GM19395 (cell line): ENCODE measurements at regions not wholly inside any gene's neighbourhood (a gene's known extent, or its start where the extent isn't known, plus 50 kb on each side); places are given as distances from the start of the nearest gene placed in this dataset.
A peak's percentile ranks its signal among the peaks of the same experiment; 100 is the strongest.

ENCODE experiments used
- ATAC-seq: cut with Tn5 transposase; IDR thresholded peaks from one replicate; pipeline ENCODE4 v1.9.1; 2021; ENCODE audit warnings: mild to moderate bottlenecking, moderate library complexity; ENCODE audit not compliant: unreplicated experiment

GRCh38 chr1:47696737-47697441 lies 259.0 kb downstream of the FOXD2 start:
- ATAC-seq: no peak

GRCh38 chr1:47697616-47698335 lies 259.9 kb downstream of the FOXD2 start:
- ATAC-seq: no peak

- no peak for ATAC-seq
These were observed 261.8 kb downstream of the FOXD2 start for GRCh38 chr1:47699492-47700235.

- ATAC-seq: no peak
These were observed 263.4 kb downstream of the FOXD2 start for GRCh38 chr1:47701283-47701682.

DNA sequence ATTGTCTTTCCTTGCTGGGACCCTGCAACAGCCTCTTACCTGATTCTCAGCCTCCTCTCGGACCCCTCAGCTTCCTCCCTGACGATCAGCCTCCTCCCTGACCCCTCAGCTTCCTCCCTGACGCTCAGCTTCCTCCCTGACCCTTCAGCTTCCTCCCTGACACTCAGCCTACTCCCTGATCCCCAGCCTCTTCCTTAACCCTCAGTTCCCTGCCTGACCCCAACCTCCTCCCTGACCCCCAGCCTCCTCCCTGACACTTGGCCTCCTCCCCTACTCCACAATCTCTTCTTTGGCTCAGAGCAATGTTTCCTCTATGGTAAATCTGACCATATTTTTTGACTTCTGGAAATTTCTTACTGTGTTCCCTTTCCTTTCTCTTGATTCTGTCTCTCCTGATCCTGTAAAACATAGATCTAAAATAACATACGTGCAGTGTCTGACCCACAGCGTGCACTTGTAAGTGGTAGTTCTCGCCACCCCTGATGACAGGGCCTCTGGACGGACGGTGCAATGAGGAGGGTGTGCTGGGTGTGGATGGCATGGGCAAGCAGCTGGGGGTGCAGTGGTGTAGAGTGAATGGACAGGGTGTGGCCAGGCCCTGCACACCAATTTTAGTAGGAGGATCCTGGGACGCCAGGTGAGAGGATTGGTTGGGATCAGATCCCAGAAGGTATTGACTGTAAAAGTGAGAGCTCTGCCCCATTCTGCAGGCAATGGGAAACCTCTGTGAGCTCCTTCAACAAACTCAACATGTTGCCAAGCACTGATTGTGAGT lies 264.1 kb downstream of the FOXD2 start:
- no peak for ATAC-seq

- no peak for ATAC-seq
These were observed 265.4 kb downstream of the FOXD2 start for GRCh38 chr1:47703156-47703825.

- no peak for ATAC-seq
These were observed 266.2 kb downstream of the FOXD2 start for GRCh38 chr1:47703981-47704596.

- no peak for ATAC-seq
These were observed 267.8 kb downstream of the FOXD2 start for GRCh38 chr1:47705517-47706130.

DNA sequence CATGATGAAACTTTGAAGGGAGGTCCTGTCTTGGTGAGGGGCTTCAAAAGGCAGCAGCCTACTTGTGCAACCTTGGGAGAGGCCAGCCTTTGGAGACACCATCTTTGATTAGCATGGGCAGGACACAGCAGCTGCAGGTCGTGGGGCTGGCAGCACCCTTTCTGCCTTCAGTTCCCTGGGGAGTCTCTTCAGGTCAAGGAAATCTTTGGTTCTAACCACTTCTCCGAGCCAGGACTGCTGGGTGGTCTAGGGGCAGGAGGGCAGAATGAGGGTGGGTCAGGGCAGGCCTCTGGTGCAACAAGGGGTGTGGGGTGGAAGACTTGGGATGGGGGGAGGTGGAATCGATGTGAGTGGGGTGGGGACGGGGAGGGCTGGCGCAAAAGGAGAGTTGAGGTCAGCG lies 269.7 kb downstream of the FOXD2 start:
- ATAC-seq: no peak

DNA sequence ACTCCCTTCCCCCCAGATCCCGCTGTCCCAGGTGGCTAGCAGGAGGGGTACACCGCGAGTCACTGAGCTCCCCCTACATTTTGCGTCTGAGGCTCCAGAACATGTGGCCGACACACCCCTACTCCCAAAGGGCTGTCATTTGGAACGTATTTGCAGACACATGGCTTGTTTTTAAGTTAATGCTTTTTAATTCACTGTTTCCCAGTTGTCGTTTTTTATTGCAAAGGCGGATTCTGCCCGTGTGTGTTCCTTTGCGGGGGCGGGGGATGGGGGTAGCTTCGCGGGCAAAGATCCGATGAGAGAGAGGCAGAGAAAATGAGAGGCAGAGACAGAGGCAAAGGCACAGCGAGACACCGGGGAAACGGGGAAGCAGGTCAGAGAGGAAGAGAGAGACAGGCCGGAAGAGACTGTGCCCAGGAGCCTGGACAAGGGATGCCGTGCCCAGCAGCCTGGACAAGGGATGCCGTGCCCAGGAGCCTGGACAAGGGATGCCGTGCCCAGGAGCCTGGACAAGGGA lies 270.2 kb downstream of the FOXD2 start:
- ATAC-seq: no peak

DNA sequence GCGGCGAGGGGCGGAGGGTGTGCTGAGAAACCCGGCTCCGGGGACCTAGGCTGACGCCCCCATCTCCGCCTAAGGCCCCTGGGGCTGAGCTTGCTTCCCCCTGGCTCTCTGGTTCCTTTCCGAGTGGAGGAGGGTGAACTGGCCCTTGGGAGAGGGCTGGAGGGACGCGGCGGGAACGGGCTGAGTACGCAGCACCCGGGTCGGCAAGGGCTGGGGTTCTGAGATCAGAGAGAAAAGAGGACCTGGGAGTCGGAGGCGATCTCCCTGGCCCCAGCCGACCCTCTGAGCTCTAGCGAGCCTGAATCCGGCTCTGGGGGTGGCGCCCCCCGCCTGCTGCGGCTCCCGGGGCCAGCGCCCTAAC lies 270.8 kb downstream of the FOXD2 start:
- ATAC-seq: no peak

DNA sequence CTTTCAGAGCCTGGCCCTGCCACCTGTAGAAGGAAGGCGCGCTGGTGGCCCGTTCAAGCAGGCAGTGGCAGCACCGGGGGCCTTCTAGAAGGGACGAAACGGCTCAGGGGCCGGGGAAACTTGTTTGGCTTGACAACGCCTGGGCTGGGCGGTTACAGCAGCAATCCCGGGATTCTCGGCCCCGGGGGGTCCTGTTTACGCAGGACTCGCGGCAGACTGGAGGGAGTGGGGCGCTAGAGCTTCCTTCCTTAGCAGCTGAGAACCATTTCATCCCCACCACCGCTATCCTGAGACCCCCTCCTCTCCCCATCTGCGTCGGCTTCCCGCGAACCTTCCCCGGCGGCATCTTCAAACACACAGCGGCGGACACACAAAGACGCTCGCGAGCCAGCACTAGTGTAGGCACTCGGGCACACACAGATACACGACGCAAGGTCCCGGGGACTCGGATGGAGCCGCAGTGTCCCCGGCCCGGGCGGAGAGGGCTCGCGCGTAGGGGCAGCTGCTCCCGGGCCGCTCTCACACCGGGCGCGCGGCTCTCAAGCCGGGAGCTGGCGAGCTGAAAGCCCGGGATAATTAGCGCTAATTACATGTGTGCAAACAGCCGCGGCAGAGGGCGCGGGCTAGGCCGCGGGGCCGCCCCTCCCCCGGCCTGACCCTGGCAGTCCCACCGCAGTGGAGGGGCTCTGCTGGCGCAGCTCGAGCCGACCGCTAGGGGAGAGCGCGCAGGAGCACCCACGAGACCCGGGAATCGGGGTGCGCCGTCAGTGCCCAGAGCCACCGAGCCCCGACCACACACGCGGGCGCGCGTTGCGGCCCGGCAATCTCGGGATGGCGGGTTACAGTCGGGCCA lies 271.4 kb downstream of the FOXD2 start:
- ATAC-seq: no peak

DNA sequence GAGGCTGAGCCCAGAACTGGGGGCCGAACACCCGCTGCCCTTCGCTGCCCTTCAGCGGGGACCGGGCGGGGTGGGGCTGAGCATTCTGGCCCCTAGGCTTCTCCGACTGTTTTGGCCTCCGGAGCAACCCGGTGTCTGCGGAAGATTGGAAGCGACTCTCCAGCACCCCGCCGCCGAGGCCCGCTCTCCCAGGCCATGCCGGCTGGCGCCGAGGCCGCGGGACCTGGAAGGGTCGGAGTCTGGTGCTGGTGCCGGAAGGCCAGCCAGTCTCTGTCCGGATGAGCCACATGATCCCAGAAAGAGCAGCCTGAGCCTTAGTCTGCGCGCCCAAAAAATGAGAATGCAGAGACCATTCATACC lies 272.0 kb downstream of the FOXD2 start:
- no peak for ATAC-seq

GRCh38 chr1:47710329-47711071 lies 272.7 kb downstream of the FOXD2 start:
- ATAC-seq: peak; percentile 73
